IMR-90 (cell line): ENCODE measurements at regions not wholly inside any gene's neighbourhood (a gene's known extent, or its start where the extent isn't known, plus 50 kb on each side); places are given as distances from the start of the nearest gene placed in this dataset.

ENCODE experiments used
- BHLHE40 ChIP-seq: fragments of 150-350 bp; IDR thresholded peaks from 2 replicates; pipeline ENCODE4 v1.6.1; 2016; ENCODE audit warnings: mild to moderate bottlenecking, low read depth, low read length
- CEBPB ChIP-seq: IDR thresholded peaks from 2 replicates; pipeline ENCODE4 v1.6.1; 2012; ENCODE audit warnings: low read depth, low read length, improper control_type of control experiment
- CHD1 ChIP-seq: IDR thresholded peaks from 2 replicates; pipeline ENCODE4 v1.6.1; 2012; ENCODE audit warnings: low read depth, low read length, improper control_type of control experiment
- FOS ChIP-seq: fragments of 150-350 bp; IDR thresholded peaks from 2 replicates; pipeline ENCODE4 v1.6.1; 2016; ENCODE audit warnings: low read depth, low read length
- MAFK ChIP-seq: IDR thresholded peaks from 2 replicates; pipeline ENCODE4 v1.6.1; 2012; ENCODE audit warnings: low read depth, low read length, improper control_type of control experiment
- MXI1 ChIP-seq: IDR thresholded peaks from 2 replicates; pipeline ENCODE4 v1.6.1; 2012; ENCODE audit warnings: low read depth, mild to moderate bottlenecking, low read length, moderate library complexity, borderline replicate concordance
- POLR2A ChIP-seq: IDR thresholded peaks from 2 replicates; pipeline ENCODE4 v1.6.1; 2012; ENCODE audit warnings: mild to moderate bottlenecking, low read depth, low read length
- RAD21 ChIP-seq: IDR thresholded peaks from 2 replicates; pipeline ENCODE4 v1.6.1; 2012; ENCODE audit warnings: low read length, improper control_type of control experiment
- RCOR1 ChIP-seq: IDR thresholded peaks from 2 replicates; pipeline ENCODE4 v1.6.1; 2012; ENCODE audit warnings: mild to moderate bottlenecking, low read length, improper control_type of control experiment; ENCODE audit not compliant: insufficient replicate concordance
- RFX5 ChIP-seq: IDR thresholded peaks from 2 replicates; pipeline ENCODE4 v1.8.0; 2012; ENCODE audit warnings: low read depth, mild to moderate bottlenecking, low read length, moderate library complexity
- SMC3 ChIP-seq: fragments of 150-350 bp; IDR thresholded peaks from 2 replicates; pipeline ENCODE4 v1.6.1; 2016; ENCODE audit warnings: low read depth, mild to moderate bottlenecking, antibody characterized with exemption, low read length, moderate library complexity
- USF2 ChIP-seq: fragments of 150-350 bp; IDR thresholded peaks from 2 replicates; pipeline ENCODE4 v1.6.1; 2017; ENCODE audit warnings: mild to moderate bottlenecking, antibody characterized with exemption, low read length, low read depth
- TF ChIP-seq, protein P1 (sequence below): conservative IDR thresholded peaks from 2 replicates; pipeline ENCODE4 v1.5.1; 2012; ENCODE audit warnings: mild to moderate bottlenecking, low read depth, low read length, improper control_type of control experiment
- TF ChIP-seq, protein P2 (sequence below): fragments of 150-350 bp; IDR thresholded peaks from 2 replicates; pipeline ENCODE4 v1.6.1; 2016; ENCODE audit warnings: low read depth, mild to moderate bottlenecking, low read length, moderate library complexity, borderline replicate concordance

- TF ChIP-seq POLR2A (no peak), SMC3 (no peak), RFX5 (no peak), FOS (no peak), BHLHE40 (no peak), MXI1 (no peak), RAD21 (no peak), RCOR1 (no peak), CEBPB (no peak), MAFK (no peak), CHD1 (no peak), USF2 (no peak)
- TF ChIP-seq, protein P1, sequence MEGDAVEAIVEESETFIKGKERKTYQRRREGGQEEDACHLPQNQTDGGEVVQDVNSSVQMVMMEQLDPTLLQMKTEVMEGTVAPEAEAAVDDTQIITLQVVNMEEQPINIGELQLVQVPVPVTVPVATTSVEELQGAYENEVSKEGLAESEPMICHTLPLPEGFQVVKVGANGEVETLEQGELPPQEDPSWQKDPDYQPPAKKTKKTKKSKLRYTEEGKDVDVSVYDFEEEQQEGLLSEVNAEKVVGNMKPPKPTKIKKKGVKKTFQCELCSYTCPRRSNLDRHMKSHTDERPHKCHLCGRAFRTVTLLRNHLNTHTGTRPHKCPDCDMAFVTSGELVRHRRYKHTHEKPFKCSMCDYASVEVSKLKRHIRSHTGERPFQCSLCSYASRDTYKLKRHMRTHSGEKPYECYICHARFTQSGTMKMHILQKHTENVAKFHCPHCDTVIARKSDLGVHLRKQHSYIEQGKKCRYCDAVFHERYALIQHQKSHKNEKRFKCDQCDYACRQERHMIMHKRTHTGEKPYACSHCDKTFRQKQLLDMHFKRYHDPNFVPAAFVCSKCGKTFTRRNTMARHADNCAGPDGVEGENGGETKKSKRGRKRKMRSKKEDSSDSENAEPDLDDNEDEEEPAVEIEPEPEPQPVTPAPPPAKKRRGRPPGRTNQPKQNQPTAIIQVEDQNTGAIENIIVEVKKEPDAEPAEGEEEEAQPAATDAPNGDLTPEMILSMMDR: no peak
- TF ChIP-seq, protein P2, sequence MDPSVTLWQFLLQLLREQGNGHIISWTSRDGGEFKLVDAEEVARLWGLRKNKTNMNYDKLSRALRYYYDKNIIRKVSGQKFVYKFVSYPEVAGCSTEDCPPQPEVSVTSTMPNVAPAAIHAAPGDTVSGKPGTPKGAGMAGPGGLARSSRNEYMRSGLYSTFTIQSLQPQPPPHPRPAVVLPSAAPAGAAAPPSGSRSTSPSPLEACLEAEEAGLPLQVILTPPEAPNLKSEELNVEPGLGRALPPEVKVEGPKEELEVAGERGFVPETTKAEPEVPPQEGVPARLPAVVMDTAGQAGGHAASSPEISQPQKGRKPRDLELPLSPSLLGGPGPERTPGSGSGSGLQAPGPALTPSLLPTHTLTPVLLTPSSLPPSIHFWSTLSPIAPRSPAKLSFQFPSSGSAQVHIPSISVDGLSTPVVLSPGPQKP: no peak
Observed at GRCh38 chr3:162138509-162138908, 641.9 kb downstream of the OTOL1 start.
